Activated CD8-positive, alpha-beta T cell treated with anti-CD3 and anti-CD28 coated beads, Interleukin-2, amount 10 ng/mL, durations not matched to agents 7 days and 5 days (primary cell): ENCODE measurements at regions not wholly inside any gene's neighbourhood (a gene's known extent, or its start where the extent isn't known, plus 50 kb on each side); places are given as distances from the start of the nearest gene placed in this dataset.
"Not testable (repeated sequence)": the region's sequence is repeated elsewhere in the genome, so short reads cannot be mapped to it uniquely, and the experiment has no call there.

Experiments
- ATAC-seq: fragments of 150-1000 bp; cut with Tn5 transposase; one replicate; pipeline ENCODE4 v1.10.0; 2021; ENCODE audit warnings: moderate library complexity
- CTCF ChIA-PET: fragments of 350-600 bp; sonication (Branson Sonifier 250); formaldehyde crosslinking; loops from one replicate; lab custom pipeline; 2021; ENCODE audit warnings: antibody characterized with exemption; lab: Charles Lee
- POLR2A ChIA-PET: fragments of 350-600 bp; sonication (Branson Sonifier 250); formaldehyde crosslinking; loops from one replicate; lab custom pipeline; 2021; ENCODE audit warnings: antibody characterized with exemption; lab: Charles Lee
- DNase-seq: peaks from one replicate; pipeline ENCODE4 v3.0.0-alpha.2; 2020
- H3K27ac Mint-ChIP-seq: one replicate; pipeline ENCODE4 v1.8.0; 2021; ENCODE audit warnings: mild to moderate bottlenecking, mixed read lengths
- H3K27me3 Mint-ChIP-seq: one replicate; pipeline ENCODE4 v1.8.0; 2021; ENCODE audit warnings: low read depth, mixed read lengths
- H3K36me3 Mint-ChIP-seq: one replicate; pipeline ENCODE4 v1.8.0; 2021; ENCODE audit warnings: low read depth, mixed read lengths
- H3K4me1 Mint-ChIP-seq: one replicate; pipeline ENCODE4 v1.8.0; 2021; ENCODE audit warnings: low read depth, mixed read lengths
- H3K4me3 Mint-ChIP-seq: one replicate; pipeline ENCODE4 v1.8.0; 2021; ENCODE audit warnings: mild to moderate bottlenecking, mixed read lengths
- H3K9me3 Mint-ChIP-seq: one replicate; pipeline ENCODE4 v1.8.0; 2022; ENCODE audit warnings: mixed read lengths; ENCODE audit not compliant: insufficient read depth

GRCh38 chr10:9450801-9451200 lies 1396.3 kb downstream of the GATA3 start:
- H3K27me3 Mint-ChIP-seq = no peaks in the 10 kb centered on the region
- no peak for DNase-seq
- no peaks in the 10 kb centered on the region for H3K4me1 Mint-ChIP-seq
- CTCF ChIA-PET = no interaction called here
- H3K27ac Mint-ChIP-seq = no peak overlapping the region
- POLR2A ChIA-PET = no interaction called here
- no peak overlapping the region for H3K4me3 Mint-ChIP-seq
- ATAC-seq = no peak
- no peaks in the 10 kb centered on the region for H3K36me3 Mint-ChIP-seq
- H3K9me3 Mint-ChIP-seq = peaks cover 9% of the 10 kb centered on the region

DNA sequence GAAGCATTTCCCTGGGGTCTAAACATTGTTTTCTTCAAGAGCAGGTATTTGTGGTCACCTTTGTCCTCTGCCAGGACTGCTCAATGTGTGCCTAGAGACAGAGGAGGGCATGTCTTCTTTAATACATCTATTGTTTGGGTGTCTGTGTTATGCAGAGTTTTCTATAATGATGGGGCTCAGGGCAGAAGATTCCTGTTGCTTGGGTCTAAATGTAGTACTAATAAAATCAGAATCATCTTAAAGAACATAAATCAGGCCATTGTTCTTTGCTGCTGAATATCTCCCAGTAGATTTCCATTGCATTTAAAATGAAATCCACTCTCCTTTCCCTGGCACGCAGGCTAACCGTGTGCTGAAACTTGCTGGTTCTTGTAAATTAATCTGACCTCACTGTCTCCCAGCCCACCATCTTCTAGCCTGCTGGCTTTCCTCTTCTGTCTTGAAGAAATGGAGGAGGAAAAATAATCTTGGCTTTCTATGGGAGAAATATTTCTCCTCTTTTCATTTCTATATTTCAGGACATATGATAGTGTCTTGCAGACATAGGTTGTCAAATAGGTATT lies 1396.8 kb downstream of the GATA3 start:
- CTCF ChIA-PET = no interaction called here
- Mint-ChIP-seq H3K4me1 (no peaks in the 10 kb centered on the region), H3K27me3 (no peaks in the 10 kb centered on the region), H3K9me3 (peaks cover 9% of the 10 kb centered on the region), H3K4me3 (no peak overlapping the region), H3K36me3 (no peaks in the 10 kb centered on the region), H3K27ac (no peak overlapping the region)
- ATAC-seq = no peak
- DNase-seq = no peak
- POLR2A ChIA-PET = no interaction called here

DNA sequence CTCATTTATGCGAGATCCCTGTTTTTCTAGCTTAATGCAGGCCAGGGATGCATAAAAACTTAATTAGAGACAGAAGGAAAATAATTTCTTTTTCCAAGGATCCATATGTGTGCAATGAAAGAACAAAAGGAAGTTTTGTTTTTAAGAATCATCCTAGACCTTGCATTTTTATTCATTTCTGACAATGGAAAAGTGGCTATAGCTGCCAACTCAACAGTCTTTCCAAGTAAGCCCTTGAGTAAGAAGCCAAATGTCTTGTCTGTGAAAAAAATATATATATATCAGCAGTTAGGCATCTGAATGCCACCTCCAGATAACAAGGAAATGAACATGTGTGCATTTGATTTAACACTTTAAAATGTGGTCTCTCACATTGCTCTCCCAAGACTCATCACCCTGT lies 1397.6 kb downstream of the GATA3 start:
- H3K36me3 Mint-ChIP-seq = no peaks in the 10 kb centered on the region
- ChIA-PET POLR2A (no interaction called here), CTCF (no interaction called here)
- no peaks in the 10 kb centered on the region for H3K4me1 Mint-ChIP-seq
- no peak for DNase-seq
- peaks cover 9% of the 10 kb centered on the region for H3K9me3 Mint-ChIP-seq
- H3K4me3 Mint-ChIP-seq = no peak overlapping the region
- peaks cover 1% of the 10 kb centered on the region for H3K27me3 Mint-ChIP-seq
- ATAC-seq = no peak
- no peak overlapping the region for H3K27ac Mint-ChIP-seq

- ATAC-seq, H3K4me1 Mint-ChIP-seq, H3K36me3 Mint-ChIP-seq, H3K9me3 Mint-ChIP-seq, H3K27ac Mint-ChIP-seq, CTCF ChIA-PET, DNase-seq, H3K27me3 Mint-ChIP-seq, H3K4me3 Mint-ChIP-seq, POLR2A ChIA-PET: not testable (repeated sequence)
Observed at GRCh38 chr10:9453871-9454270, 1399.4 kb downstream of the GATA3 start.

GRCh38 chr10:9469663-9470205 lies 1415.2 kb downstream of the GATA3 start:
- Mint-ChIP-seq H3K36me3 (no peaks in the 10 kb centered on the region), H3K4me1 (no peaks in the 10 kb centered on the region)

GRCh38 chr10:9470581-9470980 lies 1416.1 kb downstream of the GATA3 start:
- H3K27ac Mint-ChIP-seq = no peak overlapping the region
- ChIA-PET CTCF (no interaction called here), POLR2A (no interaction called here)
- DNase-seq (no peak), ATAC-seq (no peak)
- H3K4me3 Mint-ChIP-seq = no peak overlapping the region
- no peaks in the 10 kb centered on the region for H3K36me3 Mint-ChIP-seq
- H3K27me3 Mint-ChIP-seq = no peaks in the 10 kb centered on the region
- no peaks in the 10 kb centered on the region for H3K9me3 Mint-ChIP-seq
- H3K4me1 Mint-ChIP-seq = no peaks in the 10 kb centered on the region

More at GRCh38 chr10:9469663-9470205, 1415.2 kb downstream of the GATA3 start:
- H3K27me3 Mint-ChIP-seq = no peaks in the 10 kb centered on the region
- no peak overlapping the region for H3K4me3 Mint-ChIP-seq
- ATAC-seq = no peak
- no peak overlapping the region for H3K27ac Mint-ChIP-seq
- H3K9me3 Mint-ChIP-seq = no peaks in the 10 kb centered on the region
- POLR2A ChIA-PET = no interaction called here
- no peak for DNase-seq
- CTCF ChIA-PET = no interaction called here

DNA sequence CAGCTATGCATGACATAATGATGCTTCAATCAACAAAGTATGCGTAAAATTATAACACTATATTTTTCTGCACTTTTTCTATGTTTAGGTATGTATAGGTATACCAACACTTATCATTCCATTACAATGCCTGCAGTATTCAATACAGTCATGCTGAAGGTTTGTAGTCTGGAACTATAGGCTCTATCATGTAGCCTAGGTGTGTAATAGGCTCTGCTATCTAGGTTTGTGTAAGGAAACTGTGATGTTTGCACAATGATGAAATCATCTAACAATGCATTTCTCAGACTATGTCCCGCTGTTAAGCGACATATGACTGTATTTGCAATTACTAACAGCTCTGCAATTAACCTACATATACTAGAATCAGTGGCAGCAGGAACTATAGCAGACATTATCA lies 1447.5 kb downstream of the GATA3 start:
- Mint-ChIP-seq H3K36me3 (no peaks in the 10 kb centered on the region), H3K9me3 (no peaks in the 10 kb centered on the region), H3K27ac (no peak overlapping the region), H3K4me3 (no peak overlapping the region), H3K27me3 (no peaks in the 10 kb centered on the region), H3K4me1 (no peaks in the 10 kb centered on the region)
- no peak for ATAC-seq
- POLR2A ChIA-PET = no interaction called here
- no peak for DNase-seq
- CTCF ChIA-PET = no interaction called here

- ATAC-seq (no peak), DNase-seq (no peak)
- ChIA-PET CTCF (no interaction called here), POLR2A (no interaction called here)
- Mint-ChIP-seq H3K27me3 (no peaks in the 10 kb centered on the region), H3K4me1 (no peaks in the 10 kb centered on the region), H3K4me3 (no peak overlapping the region), H3K36me3 (no peaks in the 10 kb centered on the region), H3K27ac (no peak overlapping the region), H3K9me3 (no peaks in the 10 kb centered on the region)
Observed at GRCh38 chr10:9504227-9504626, 1449.7 kb downstream of the GATA3 start.

- DNase-seq = no peak
- Mint-ChIP-seq H3K36me3 (no peaks in the 10 kb centered on the region), H3K4me1 (no peaks in the 10 kb centered on the region), H3K4me3 (no peak overlapping the region), H3K27me3 (no peaks in the 10 kb centered on the region), H3K27ac (no peak overlapping the region), H3K9me3 (no peaks in the 10 kb centered on the region)
- no peak for ATAC-seq
- ChIA-PET POLR2A (no interaction called here), CTCF (no interaction called here)
Observed at GRCh38 chr10:9505546-9505945, 1451.1 kb downstream of the GATA3 start.

DNA sequence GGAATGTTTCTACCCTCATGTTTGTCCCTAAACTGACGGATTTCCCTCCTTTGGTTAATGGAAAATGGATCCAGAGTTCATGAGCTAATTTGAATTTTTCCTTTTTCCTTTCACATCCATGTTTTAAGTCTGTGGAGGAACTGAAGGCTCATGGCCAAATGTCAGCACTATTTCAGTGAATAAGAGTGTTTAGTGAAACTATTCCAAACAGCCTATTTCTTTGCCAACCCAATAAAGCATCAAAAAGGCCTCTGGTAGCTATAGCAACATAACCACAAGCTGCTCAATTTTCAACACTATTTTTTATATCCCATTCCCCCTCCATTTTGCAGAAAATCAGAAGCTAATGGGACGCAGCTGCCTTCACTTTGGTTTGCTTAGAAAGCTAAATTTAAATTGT lies 1454.1 kb downstream of the GATA3 start:
- DNase-seq = no peak
- ATAC-seq = no peak
- no peaks in the 10 kb centered on the region for H3K27me3 Mint-ChIP-seq
- H3K4me1 Mint-ChIP-seq = no peaks in the 10 kb centered on the region
- H3K27ac Mint-ChIP-seq = no peak overlapping the region
- H3K4me3 Mint-ChIP-seq = no peak overlapping the region
- no peaks in the 10 kb centered on the region for H3K36me3 Mint-ChIP-seq
- ChIA-PET POLR2A (no interaction called here), CTCF (no interaction called here)
- H3K9me3 Mint-ChIP-seq = no peaks in the 10 kb centered on the region

DNA sequence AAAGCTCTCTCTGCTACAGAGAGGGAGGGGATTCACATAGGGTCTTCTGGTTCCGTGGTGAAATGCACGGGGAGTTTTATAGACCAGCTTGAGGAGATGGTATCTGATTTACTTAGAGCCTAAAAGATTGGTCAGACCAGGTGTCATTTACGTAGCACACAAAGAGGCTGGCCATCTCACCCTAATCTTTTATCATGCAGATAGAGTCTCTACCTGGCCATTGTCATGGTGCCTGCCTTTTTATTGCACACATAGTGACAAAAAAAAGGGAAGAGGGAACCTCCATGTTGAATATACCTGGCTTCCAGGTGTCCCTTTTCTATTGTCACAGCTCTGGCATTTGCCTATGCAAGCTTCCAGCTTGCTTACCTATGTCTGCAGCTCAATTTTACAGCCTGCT lies 1456.1 kb downstream of the GATA3 start:
- Mint-ChIP-seq H3K4me3 (no peak overlapping the region), H3K4me1 (no peaks in the 10 kb centered on the region), H3K9me3 (no peaks in the 10 kb centered on the region), H3K27ac (no peak overlapping the region), H3K27me3 (no peaks in the 10 kb centered on the region), H3K36me3 (no peaks in the 10 kb centered on the region)
- DNase-seq (no peak), ATAC-seq (no peak)
- CTCF ChIA-PET = no interaction called here
- POLR2A ChIA-PET = no interaction called here

DNA sequence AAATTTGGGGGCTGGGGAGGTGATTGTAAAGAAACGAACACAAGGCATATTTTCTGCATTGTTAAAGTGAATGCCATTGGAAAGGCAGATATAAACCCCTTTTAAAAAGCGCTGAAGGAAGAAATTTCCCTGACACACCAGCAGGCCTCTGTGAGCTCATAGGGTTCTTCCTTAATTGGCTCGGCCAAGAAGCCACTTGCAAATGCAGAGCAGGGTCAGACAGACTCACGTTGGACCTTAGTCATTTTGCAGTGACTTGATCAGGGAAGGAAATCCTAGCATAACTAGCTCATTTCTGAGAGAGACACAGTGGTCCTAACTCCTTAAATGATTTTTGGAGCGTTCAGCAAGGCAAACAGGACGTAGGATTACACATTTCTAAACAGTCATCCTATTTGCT lies 1461.4 kb downstream of the GATA3 start:
- ChIA-PET CTCF (no interaction called here), POLR2A (no interaction called here)
- ATAC-seq (no peak), DNase-seq (no peak)
- Mint-ChIP-seq H3K27me3 (no peaks in the 10 kb centered on the region), H3K27ac (no peak overlapping the region), H3K4me1 (no peaks in the 10 kb centered on the region), H3K9me3 (no peaks in the 10 kb centered on the region), H3K36me3 (no peaks in the 10 kb centered on the region), H3K4me3 (no peak overlapping the region)

DNA sequence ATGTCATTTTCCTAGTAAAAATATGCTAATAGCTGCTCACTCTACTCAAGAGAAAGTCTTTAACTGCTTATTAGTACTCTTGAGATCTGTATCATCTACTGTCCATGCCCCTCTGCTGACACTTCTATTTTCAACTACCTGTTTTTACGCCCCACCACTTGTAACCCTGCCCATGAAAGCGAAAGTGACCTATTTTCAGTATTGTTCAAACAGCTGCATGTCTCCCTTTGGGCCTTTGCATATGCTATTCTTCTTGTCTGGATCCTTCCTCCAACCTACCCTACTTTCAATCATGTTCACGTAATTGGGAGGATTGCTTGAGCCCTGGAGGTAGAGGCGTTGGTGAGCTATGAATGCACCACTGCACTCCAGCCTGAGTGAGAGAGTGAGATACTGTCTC lies 1481.3 kb downstream of the GATA3 start:
- H3K4me1 Mint-ChIP-seq = no peaks in the 10 kb centered on the region

More for the DNA sequence above, 1481.3 kb downstream of the GATA3 start:
- DNase-seq (no peak), ATAC-seq (no peak)
- H3K36me3 Mint-ChIP-seq = no peaks in the 10 kb centered on the region
- H3K9me3 Mint-ChIP-seq = no peaks in the 10 kb centered on the region
- POLR2A ChIA-PET = no interaction called here
- H3K4me3 Mint-ChIP-seq = no peak overlapping the region
- CTCF ChIA-PET = no interaction called here
- H3K27ac Mint-ChIP-seq = no peak overlapping the region
- H3K27me3 Mint-ChIP-seq = no peaks in the 10 kb centered on the region
